ENCODE measurements at regions not wholly inside any gene's neighbourhood (a gene's known extent, or its start where the extent isn't known, plus 50 kb on each side); places are given as distances from the start of the nearest gene placed in this dataset.

DNA sequence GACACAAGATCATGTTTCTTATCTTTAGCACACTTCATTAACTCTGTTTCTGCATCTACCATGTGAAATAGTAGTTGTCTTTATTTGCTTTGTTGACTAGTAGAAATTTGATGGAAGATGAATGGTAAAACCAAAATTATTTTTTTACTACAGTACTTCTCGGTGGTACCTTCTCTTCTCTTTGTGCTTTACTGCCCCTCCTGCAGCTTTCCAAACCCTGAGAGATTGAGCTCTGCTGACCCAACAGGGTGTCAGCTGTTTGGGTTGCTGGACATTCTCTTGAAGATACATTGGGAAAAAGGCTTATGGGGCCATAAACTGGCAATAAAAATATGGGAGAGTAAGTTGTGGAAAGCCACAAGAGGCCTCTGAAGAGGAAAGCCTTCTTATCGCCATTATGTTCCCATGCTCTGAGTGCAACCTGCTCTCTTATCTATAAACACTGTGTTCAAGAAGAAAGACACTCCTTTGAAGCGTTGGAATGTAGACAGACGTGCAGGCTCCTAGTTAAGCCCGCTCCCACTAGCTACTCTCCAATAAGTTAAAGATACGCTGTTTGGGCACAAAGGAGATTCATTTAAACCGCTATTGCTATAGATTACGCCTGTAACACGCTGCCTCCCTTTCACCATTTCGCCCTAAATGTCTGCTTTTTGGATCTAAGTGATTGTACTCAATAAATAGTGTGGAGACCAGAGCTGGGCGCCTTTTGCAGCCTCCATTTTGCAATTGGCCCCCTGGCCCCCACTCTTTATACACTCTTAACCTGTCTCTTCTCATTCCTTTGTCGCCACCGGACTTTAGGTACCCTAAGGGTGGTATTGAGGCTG is 60.1 kb upstream of the PRSS16 start:
- TF ChIP-seq, protein P1, sequence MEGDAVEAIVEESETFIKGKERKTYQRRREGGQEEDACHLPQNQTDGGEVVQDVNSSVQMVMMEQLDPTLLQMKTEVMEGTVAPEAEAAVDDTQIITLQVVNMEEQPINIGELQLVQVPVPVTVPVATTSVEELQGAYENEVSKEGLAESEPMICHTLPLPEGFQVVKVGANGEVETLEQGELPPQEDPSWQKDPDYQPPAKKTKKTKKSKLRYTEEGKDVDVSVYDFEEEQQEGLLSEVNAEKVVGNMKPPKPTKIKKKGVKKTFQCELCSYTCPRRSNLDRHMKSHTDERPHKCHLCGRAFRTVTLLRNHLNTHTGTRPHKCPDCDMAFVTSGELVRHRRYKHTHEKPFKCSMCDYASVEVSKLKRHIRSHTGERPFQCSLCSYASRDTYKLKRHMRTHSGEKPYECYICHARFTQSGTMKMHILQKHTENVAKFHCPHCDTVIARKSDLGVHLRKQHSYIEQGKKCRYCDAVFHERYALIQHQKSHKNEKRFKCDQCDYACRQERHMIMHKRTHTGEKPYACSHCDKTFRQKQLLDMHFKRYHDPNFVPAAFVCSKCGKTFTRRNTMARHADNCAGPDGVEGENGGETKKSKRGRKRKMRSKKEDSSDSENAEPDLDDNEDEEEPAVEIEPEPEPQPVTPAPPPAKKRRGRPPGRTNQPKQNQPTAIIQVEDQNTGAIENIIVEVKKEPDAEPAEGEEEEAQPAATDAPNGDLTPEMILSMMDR (CRISPR knock-in tag; IDR thresholded peaks at IDR 0.05): no peak
- no peak for TF ChIP-seq NR2F2 (IDR thresholded peaks at IDR 0.05; ENCODE audit: borderline replicate concordance, low read depth)
- TF ChIP-seq, protein P2, sequence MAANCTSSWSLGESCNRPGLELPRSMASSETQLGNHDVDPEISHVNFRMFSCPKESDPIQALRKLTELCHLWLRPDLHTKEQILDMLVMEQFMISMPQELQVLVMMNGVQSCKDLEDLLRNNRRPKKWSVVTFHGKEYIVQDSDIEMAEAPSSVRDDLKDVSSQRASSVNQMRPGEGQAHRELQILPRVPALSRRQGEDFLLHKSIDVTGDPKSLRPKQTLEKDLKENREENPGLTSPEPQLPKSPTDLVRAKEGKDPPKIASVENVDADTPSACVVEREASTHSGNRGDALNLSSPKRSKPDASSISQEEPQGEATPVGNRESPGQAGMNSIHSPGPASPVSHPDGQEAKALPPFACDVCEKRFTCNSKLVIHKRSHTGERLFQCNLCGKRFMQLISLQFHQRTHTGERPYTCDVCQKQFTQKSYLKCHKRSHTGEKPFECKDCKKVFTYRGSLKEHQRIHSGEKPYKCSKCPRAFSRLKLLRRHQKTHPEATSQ (CRISPR knock-in tag; IDR thresholded peaks at IDR 0.05; ENCODE audit: borderline replicate concordance): no peak
- TF ChIP-seq, protein P3, sequence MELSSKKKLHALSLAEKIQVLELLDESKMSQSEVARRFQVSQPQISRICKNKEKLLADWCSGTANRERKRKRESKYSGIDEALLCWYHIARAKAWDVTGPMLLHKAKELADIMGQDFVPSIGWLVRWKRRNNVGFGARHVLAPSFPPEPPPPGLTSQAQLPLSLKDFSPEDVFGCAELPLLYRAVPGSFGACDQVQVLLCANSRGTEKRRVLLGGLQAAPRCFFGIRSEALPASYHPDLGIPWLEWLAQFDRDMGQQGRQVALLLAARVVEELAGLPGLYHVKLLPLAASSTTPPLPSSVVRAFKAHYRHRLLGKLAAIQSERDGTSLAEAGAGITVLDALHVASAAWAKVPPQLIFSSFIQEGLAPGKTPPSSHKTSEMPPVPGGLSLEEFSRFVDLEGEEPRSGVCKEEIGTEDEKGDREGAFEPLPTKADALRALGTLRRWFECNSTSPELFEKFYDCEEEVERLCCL (CRISPR knock-in tag; IDR thresholded peaks at IDR 0.05; ENCODE audit: borderline replicate concordance): no peak
- TF ChIP-seq KAT7 (CRISPR knock-in tag; IDR thresholded peaks at IDR 0.05; ENCODE audit: borderline replicate concordance): no peak
- TF ChIP-seq SOX13 (IDR thresholded peaks at IDR 0.05): no peak
- TF ChIP-seq SOX13 (CRISPR knock-in tag; conservative IDR thresholded peaks at IDR 0.05 in 1 of 2, IDR thresholded peaks at IDR 0.05 in 1 of 2): no peak
- TF ChIP-seq SIN3A (IDR thresholded peaks at IDR 0.05; ENCODE audit: borderline replicate concordance, low read depth, low read length): no peak
- TF ChIP-seq ZMYM2 (CRISPR knock-in tag; IDR thresholded peaks at IDR 0.05): no peak
- no peak for TF ChIP-seq ZNF205 (CRISPR knock-in tag; IDR thresholded peaks at IDR 0.05)
- no peak for TF ChIP-seq PHF8 (CRISPR knock-in tag; IDR thresholded peaks at IDR 0.05)

All from HepG2 (cell line).